ENCODE measurements at regions not wholly inside any gene's neighbourhood (a gene's known extent, or its start where the extent isn't known, plus 50 kb on each side); places are given as distances from the start of the nearest gene placed in this dataset.

GRCh38 chr14:34034447-34035176 is 83.7 kb upstream of the EGLN3 start:
- H3K9me3 Mint-ChIP-seq (ENCODE audit: low read depth, unreplicated experiment) = no peaks in the 10 kb centered on the region
- TF ChIP-seq, protein P1, sequence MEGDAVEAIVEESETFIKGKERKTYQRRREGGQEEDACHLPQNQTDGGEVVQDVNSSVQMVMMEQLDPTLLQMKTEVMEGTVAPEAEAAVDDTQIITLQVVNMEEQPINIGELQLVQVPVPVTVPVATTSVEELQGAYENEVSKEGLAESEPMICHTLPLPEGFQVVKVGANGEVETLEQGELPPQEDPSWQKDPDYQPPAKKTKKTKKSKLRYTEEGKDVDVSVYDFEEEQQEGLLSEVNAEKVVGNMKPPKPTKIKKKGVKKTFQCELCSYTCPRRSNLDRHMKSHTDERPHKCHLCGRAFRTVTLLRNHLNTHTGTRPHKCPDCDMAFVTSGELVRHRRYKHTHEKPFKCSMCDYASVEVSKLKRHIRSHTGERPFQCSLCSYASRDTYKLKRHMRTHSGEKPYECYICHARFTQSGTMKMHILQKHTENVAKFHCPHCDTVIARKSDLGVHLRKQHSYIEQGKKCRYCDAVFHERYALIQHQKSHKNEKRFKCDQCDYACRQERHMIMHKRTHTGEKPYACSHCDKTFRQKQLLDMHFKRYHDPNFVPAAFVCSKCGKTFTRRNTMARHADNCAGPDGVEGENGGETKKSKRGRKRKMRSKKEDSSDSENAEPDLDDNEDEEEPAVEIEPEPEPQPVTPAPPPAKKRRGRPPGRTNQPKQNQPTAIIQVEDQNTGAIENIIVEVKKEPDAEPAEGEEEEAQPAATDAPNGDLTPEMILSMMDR (IDR thresholded peaks at IDR 0.05; ENCODE audit: unreplicated experiment) = no peak
- no peaks in the 10 kb centered on the region for H3K36me3 Mint-ChIP-seq (ENCODE audit: insufficient read depth, unreplicated experiment)
- intact Hi-C loops (cut with micrococcal nuclease; ENCODE audit: unreplicated experiment) = no loop called here
- CTCF ChIA-PET = interaction anchor here (0.7 kb wide), 1 partner anchor 33 kb away, joined by 3 read pairs; no protein-coding TSS in a partner anchor
- H3K4me3 Mint-ChIP-seq (ENCODE audit: low read depth, unreplicated experiment) = no peak overlapping the region
- H3K27me3 Mint-ChIP-seq (ENCODE audit: unreplicated experiment) = no peaks in the 10 kb centered on the region
- no TSS peak for BruUV-seq (replicated peaks)
- no peak for DNase-seq
- H3K27ac Mint-ChIP-seq (ENCODE audit: unreplicated experiment) = no peak overlapping the region
- H3K4me1 Mint-ChIP-seq (ENCODE audit: low read depth, unreplicated experiment) = peaks cover 30% of the 10 kb centered on the region

- intact Hi-C loops (cut with micrococcal nuclease; ENCODE audit: unreplicated experiment) = no loop called here
- H3K27me3 Mint-ChIP-seq (ENCODE audit: unreplicated experiment) = no peaks in the 10 kb centered on the region
- H3K4me1 Mint-ChIP-seq (ENCODE audit: low read depth, unreplicated experiment) = peaks cover 11% of the 10 kb centered on the region
- CTCF ChIA-PET = no interaction called here
- H3K36me3 Mint-ChIP-seq (ENCODE audit: insufficient read depth, unreplicated experiment) = no peaks in the 10 kb centered on the region
- no peak overlapping the region for H3K4me3 Mint-ChIP-seq (ENCODE audit: low read depth, unreplicated experiment)
- DNase-seq = no peak
- no peak overlapping the region for H3K27ac Mint-ChIP-seq (ENCODE audit: unreplicated experiment)
- TF ChIP-seq, protein P1 (IDR thresholded peaks at IDR 0.05; ENCODE audit: unreplicated experiment) = no peak
- no peaks in the 10 kb centered on the region for H3K9me3 Mint-ChIP-seq (ENCODE audit: low read depth, unreplicated experiment)
- BruUV-seq (replicated peaks) = no TSS peak
These were observed 81.8 kb upstream of the EGLN3 start for GRCh38 chr14:34032720-34033119.

DNA sequence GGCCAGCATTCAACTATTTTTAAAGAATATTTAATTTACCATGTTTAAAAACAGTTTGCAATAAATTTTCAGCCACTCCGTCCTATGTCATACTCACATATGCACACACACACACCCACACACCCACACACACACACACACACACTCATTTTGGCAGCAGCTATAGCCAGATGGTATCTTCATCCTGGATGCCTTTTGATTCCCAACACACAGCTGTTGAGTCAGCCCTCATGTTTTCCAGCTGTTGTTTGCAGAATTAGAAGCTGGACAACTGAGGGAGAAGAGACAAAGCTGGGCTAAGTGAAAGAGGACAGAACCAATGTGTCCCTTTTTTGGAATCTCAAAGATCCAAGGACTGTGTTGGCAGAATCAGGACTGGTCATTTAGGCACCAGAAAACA is 80.0 kb upstream of the EGLN3 start:
- Mint-ChIP-seq H3K36me3 (ENCODE audit: insufficient read depth, unreplicated experiment) (no peaks in the 10 kb centered on the region), H3K9me3 (ENCODE audit: low read depth, unreplicated experiment) (no peaks in the 10 kb centered on the region), H3K27ac (ENCODE audit: unreplicated experiment) (no peak overlapping the region), H3K4me3 (ENCODE audit: low read depth, unreplicated experiment) (no peak overlapping the region), H3K4me1 (ENCODE audit: low read depth, unreplicated experiment) (peaks cover 11% of the 10 kb centered on the region), H3K27me3 (ENCODE audit: unreplicated experiment) (no peaks in the 10 kb centered on the region)
- DNase-seq = no peak
- BruUV-seq (replicated peaks) = no TSS peak
- CTCF ChIA-PET = no interaction called here
- TF ChIP-seq, protein P1 (IDR thresholded peaks at IDR 0.05; ENCODE audit: unreplicated experiment) = no peak
- intact Hi-C loops (cut with micrococcal nuclease; ENCODE audit: unreplicated experiment) = no loop called here

- Mint-ChIP-seq H3K9me3 (ENCODE audit: low read depth, unreplicated experiment) (no peaks in the 10 kb centered on the region), H3K27me3 (ENCODE audit: unreplicated experiment) (no peaks in the 10 kb centered on the region), H3K4me1 (ENCODE audit: low read depth, unreplicated experiment) (peaks cover 13% of the 10 kb centered on the region), H3K36me3 (ENCODE audit: insufficient read depth, unreplicated experiment) (no peaks in the 10 kb centered on the region), H3K27ac (ENCODE audit: unreplicated experiment) (no peak overlapping the region), H3K4me3 (ENCODE audit: low read depth, unreplicated experiment) (no peak overlapping the region)
- intact Hi-C loops (cut with micrococcal nuclease; ENCODE audit: unreplicated experiment) = no loop called here
- BruUV-seq (replicated peaks) = no TSS peak
- no peak for DNase-seq
- TF ChIP-seq, protein P1 (IDR thresholded peaks at IDR 0.05; ENCODE audit: unreplicated experiment) = no peak
- CTCF ChIA-PET = interaction anchor here (0.5 to 1.6 kb wide), 2 partner anchors 69 to 1953 kb away, joined by 5 to 7 read pairs; partner anchors contain the start of gene ARHGAP5
These were observed 79.1 kb upstream of the EGLN3 start for GRCh38 chr14:34029921-34030334.

Measured in Calu3 (cell line).